OCI-LY3 (cell line): ENCODE measurements at regions not wholly inside any gene's neighbourhood (a gene's known extent, or its start where the extent isn't known, plus 50 kb on each side); places are given as distances from the start of the nearest gene placed in this dataset.

ENCODE experiments used
- CTCF ChIP-seq: fragments of 200-600, 300-600 bp; sonication (generic); IDR thresholded peaks from 2 replicates; pipeline ENCODE4 v1.5.1; 2014; ENCODE audit warnings: antibody characterized with exemption, low read length, low read depth
- EZH2phosphoT487 ChIP-seq: fragments of 200-600 bp; shearing (Covaris generic); IDR thresholded peaks from 2 replicates; pipeline ENCODE4 v1.6.1; 2018; ENCODE audit warnings: antibody characterized with exemption, mixed run types, low read depth

DNA sequence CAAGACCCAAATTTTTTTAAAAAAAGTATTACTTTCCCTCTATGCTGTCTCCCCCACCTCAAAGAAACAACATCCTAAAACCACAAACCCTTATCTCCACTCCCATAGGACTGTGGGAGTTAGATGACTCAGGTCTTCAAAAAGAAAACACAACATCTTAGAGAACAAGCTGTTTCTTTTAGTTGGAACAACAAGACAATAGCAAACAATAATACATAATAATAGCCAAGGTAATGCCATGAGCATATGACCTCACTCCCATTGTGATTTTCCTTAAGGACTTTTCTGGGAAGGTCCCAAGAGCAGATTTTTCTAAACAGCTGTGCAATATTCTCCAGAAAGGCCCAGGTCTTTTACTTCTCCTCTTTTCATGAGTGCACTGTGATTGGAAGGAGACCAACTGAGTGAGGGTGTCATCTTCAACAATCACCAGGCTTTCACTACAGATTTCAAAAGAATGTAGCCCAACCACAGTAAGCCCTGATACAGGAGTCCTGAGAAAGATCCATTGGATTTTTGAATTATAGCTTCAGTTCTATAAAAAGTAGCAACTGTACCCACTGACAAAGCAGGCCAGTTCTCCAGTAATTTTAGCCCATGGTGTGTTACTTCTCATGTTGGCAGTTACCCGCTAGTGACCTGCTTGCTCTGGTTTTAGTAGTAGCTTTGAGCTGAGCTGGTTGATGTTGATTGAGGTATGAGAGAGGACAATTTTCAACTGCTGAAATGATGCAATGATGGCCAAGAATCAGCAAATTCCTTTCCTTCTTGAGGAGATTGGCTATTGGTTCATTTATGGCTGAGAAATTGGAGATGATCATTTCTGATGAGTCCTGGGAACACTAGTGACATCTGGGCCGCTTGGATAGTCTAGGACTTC is 144.5 kb upstream of the TCF4 start:
- TF ChIP-seq CTCF (no peak), EZH2phosphoT487 (no peak)
